HepG2 (cell line): ENCODE measurements at regions not wholly inside any gene's neighbourhood (a gene's known extent, or its start where the extent isn't known, plus 50 kb on each side); places are given as distances from the start of the nearest gene placed in this dataset.
A peak's percentile ranks its signal among the peaks of the same experiment; 100 is the strongest.

Experiments
- ATAC-seq: fragments of 200-7000 bp; cut with Tn5 transposase; 3 replicates; pipeline ENCODE4 v1.9.1; 2020; ENCODE audit warnings: mild to moderate bottlenecking, moderate library complexity
- BruUV-seq: library from RNA; stranded (reverse); fragments of 400-500 nt; replicated peaks from 2 replicates; lab custom pipeline; 2021; lab: Mats Ljungman, UMichigan
- CTCF ChIA-PET: fragments of 300-600 bp; formaldehyde crosslinking; extraction: SDS; loops from one replicate; lab custom pipeline; 2021; ENCODE audit warnings: low total read pairs, inconsistent platforms, low intra/inter-chr PET ratio; lab: Yijun Ruan, JAX
- POLR2A ChIA-PET: fragments of 350-600 bp; sonication (Branson Sonifier 250); formaldehyde crosslinking; loops from one replicate; lab custom pipeline; 2020; ENCODE audit warnings: antibody characterized with exemption, inconsistent platforms; lab: Yijun Ruan, JAX
- DNase-seq: peaks from one replicate; pipeline ENCODE4 v3.0.0-alpha.2; 2015; ENCODE audit warnings: low spot score
- FAIRE-seq: peaks from 3 replicates; lab custom pipeline; 2011; peaks lifted over from hg19 to GRCh38; lab: Jason Lieb, UNC
- H2AFZ ChIP-seq: one replicate; pipeline ENCODE4 v1.6.1; 2011; ENCODE audit warnings: low read length, inconsistent platforms
- H3K27ac ChIP-seq: fragments of 300-600 bp; 3 replicates; pipeline ENCODE4 v1.8.0; 2011; ENCODE audit warnings: mixed run types, mild to moderate bottlenecking, mixed read lengths, low read length, inconsistent platforms; ENCODE audit not compliant: insufficient read depth; ENCODE audit errors: extremely low read length
- H3K27me3 ChIP-seq, 2 experiments: fragments of 200-600 bp in 1 of 2; 2 replicates in 1 of 2; 3 replicates in 1 of 2; pipeline versions ENCODE4 v1.6.0 to v1.8.0; 2011; ENCODE audit warnings: low read length in 2 of 2, mild to moderate bottlenecking in 2 of 2, moderate library complexity in 2 of 2, inconsistent platforms in 1 of 2; ENCODE audit not compliant: insufficient read depth in 2 of 2, control insufficient read depth in 1 of 2
- H3K36me3 ChIP-seq, 2 experiments: fragments of 200-600 bp in 1 of 2; replicated peaks in 1 of 2; 2 replicates in 1 of 2; 3 replicates in 1 of 2; pipeline versions ENCODE4 v1.5.1 to v1.8.0; 2011; ENCODE audit warnings: low read length in 2 of 2, inconsistent platforms in 1 of 2; ENCODE audit not compliant: insufficient read depth in 2 of 2, control insufficient read depth in 1 of 2
- H3K4me1 ChIP-seq: 2 replicates; pipeline ENCODE4 v1.5.1; 2012; ENCODE audit warnings: low read length, inconsistent platforms; ENCODE audit not compliant: insufficient read depth
- H3K4me2 ChIP-seq: 2 replicates; pipeline ENCODE4 v1.6.0; 2011; ENCODE audit warnings: low read depth, low read length, inconsistent platforms
- H3K4me3 ChIP-seq, 3 experiments: fragments of 200-600 bp in 1 of 3; sonication (generic), shearing (Covaris generic) in 1 of 3; replicated peaks in 1 of 3; 2 replicates each; pipeline ENCODE4 v1.5.1; 2011 to 2016; ENCODE audit warnings: low read length in 3 of 3, inconsistent platforms in 2 of 3, low read depth in 2 of 3, mild to moderate bottlenecking in 2 of 3, control low read depth in 1 of 3, mixed read lengths in 1 of 3; ENCODE audit not compliant: insufficient read depth in 1 of 3
- H3K79me2 ChIP-seq: one replicate; pipeline ENCODE4 v1.6.1; 2011; ENCODE audit warnings: low read length, inconsistent platforms; ENCODE audit not compliant: insufficient read depth
- H3K9ac ChIP-seq: 2 replicates; pipeline ENCODE4 v1.6.0; 2011; ENCODE audit warnings: mild to moderate bottlenecking, low read depth, low read length, inconsistent platforms; ENCODE audit not compliant: insufficient read depth
- H3K9me3 ChIP-seq: 2 replicates; pipeline ENCODE4 v1.5.1; 2012; ENCODE audit warnings: mild to moderate bottlenecking, low read length
- H4K20me1 ChIP-seq: 2 replicates; pipeline ENCODE4 v1.6.0; 2011; ENCODE audit warnings: inconsistent platforms, mild to moderate bottlenecking, low read length, moderate library complexity; ENCODE audit not compliant: insufficient read depth
- HMGA1 ChIP-seq: sonication (generic); formaldehyde crosslinking; conservative IDR thresholded peaks from 2 replicates; pipeline ENCODE4 v1.4.0; 2020; ENCODE audit warnings: missing genetic modification reagents
- HNRNPK ChIP-seq: fragments of 200-400 bp; formaldehyde crosslinking; IDR thresholded peaks from 2 replicates; pipeline ENCODE4 v1.6.1; 2018; ENCODE audit warnings: low read length, low read depth, moderate library complexity, mild to moderate bottlenecking; ENCODE audit not compliant: poor library complexity, severe bottlenecking
- IRF2 ChIP-seq: IDR thresholded peaks from 2 replicates; pipeline ENCODE4 v1.6.1; 2018; ENCODE audit warnings: missing genetic modification reagents, missing compliant biosample characterization
- NKX3-1 ChIP-seq: sonication (generic); formaldehyde crosslinking; IDR thresholded peaks from 2 replicates; pipeline ENCODE4 v1.5.0; 2020; ENCODE audit warnings: missing genetic modification reagents
- PHF20 ChIP-seq: sonication (generic); formaldehyde crosslinking; IDR thresholded peaks from 2 replicates; pipeline ENCODE4 v1.5.0; 2020; ENCODE audit warnings: mild to moderate bottlenecking, missing genetic modification reagents
- ZKSCAN5 ChIP-seq: sonication (generic); formaldehyde crosslinking; IDR thresholded peaks from 2 replicates; pipeline ENCODE4 v1.5.1; 2020; ENCODE audit warnings: mild to moderate bottlenecking, missing genetic modification reagents
- ZNF3 ChIP-seq: IDR thresholded peaks from 2 replicates; pipeline ENCODE4 v1.7.0; 2017; ENCODE audit warnings: inconsistent platforms
- ZNF337 ChIP-seq: sonication (generic); formaldehyde crosslinking; IDR thresholded peaks from 2 replicates; pipeline ENCODE4 v1.5.1; 2020; ENCODE audit warnings: missing genetic modification reagents, low read depth, mild to moderate bottlenecking, borderline replicate concordance
- WGBS: methylation state at CpG from one replicate; pipeline ENCODE4 v1.1.6; 2017; ENCODE audit warnings: low lambda C conversion rate; 5-methylcytosine and 5-hydroxymethylcytosine counted together
- in situ Hi-C: cut with HindIII; loops from 2 replicates; pipeline ENCODE4 v1.10.0; 2017; ENCODE audit warnings: low pct_unique_long_range_greater_than_20kb; ENCODE audit not compliant: extremely low pct_ligation_motif_present
- intact Hi-C: fragments of 100-400 bp; cut with micrococcal nuclease; formaldehyde crosslinking; loops from one replicate; pipeline ENCODE4 v1.10.0; 2022; ENCODE audit not compliant: unreplicated experiment
- TF ChIP-seq, protein P1 (sequence below): sonication (generic); formaldehyde crosslinking; conservative IDR thresholded peaks from 2 replicates; pipeline ENCODE4 v1.4.0; 2020; ENCODE audit warnings: missing genetic modification reagents

DNA sequence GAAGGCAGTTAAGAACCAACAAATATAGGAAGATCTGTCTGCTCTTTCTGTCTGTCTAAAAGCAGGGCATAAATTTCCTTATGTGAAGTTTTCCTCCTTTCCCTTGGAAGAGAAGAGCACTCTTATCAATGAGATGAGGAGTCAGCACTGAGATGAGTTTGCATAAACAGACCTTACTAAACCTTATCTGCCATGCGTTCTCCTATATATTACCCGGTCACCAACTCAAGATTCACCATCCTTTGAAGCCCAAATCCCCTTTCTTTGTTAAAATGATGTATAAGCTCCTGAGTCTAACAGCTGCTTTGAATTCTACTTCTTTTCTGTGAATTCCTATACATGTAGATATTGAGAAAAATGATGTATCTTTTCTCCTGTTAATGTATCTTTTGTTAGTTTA is 65.5 kb upstream of the FHL2 start:
- H2AFZ ChIP-seq: no peak overlapping the region
- H3K9ac ChIP-seq: no peak overlapping the region
- DNase-seq (no peak), FAIRE-seq (no peak), ATAC-seq (no peak)
- ChIA-PET POLR2A (no interaction called here), CTCF (no interaction called here)
- WGBS: 53% methylated on average over 2 of the region's 2 CpGs
- H3K4me1 ChIP-seq: no peaks in the 10 kb centered on the region
- no peaks in the 10 kb centered on the region for H3K36me3 ChIP-seq
- H3K9me3 ChIP-seq: no peaks in the 10 kb centered on the region
- H3K27ac ChIP-seq: no peak overlapping the region
- TF ChIP-seq IRF2 (CRISPR knock-in tag): no peak
- TF ChIP-seq HMGA1 (CRISPR knock-in tag): no peak
- no peak for TF ChIP-seq ZNF337 (CRISPR knock-in tag)
- no peak for TF ChIP-seq ZNF3 (CRISPR knock-in tag)
- no peak for TF ChIP-seq ZKSCAN5 (CRISPR knock-in tag)
- no peak overlapping the region for H3K4me3 ChIP-seq
- no TSS peak for BruUV-seq
- in situ Hi-C loops (no loop called here), intact Hi-C loops (no loop called here)
- peaks cover 0 to 13% of the 10 kb centered on the region in 2 experiments; a peak in 2 of 5 replicates for H3K27me3 ChIP-seq
- H3K4me2 ChIP-seq: no peak overlapping the region
- H4K20me1 ChIP-seq: no peaks in the 10 kb centered on the region
- no peaks in the 10 kb centered on the region for H3K79me2 ChIP-seq

DNA sequence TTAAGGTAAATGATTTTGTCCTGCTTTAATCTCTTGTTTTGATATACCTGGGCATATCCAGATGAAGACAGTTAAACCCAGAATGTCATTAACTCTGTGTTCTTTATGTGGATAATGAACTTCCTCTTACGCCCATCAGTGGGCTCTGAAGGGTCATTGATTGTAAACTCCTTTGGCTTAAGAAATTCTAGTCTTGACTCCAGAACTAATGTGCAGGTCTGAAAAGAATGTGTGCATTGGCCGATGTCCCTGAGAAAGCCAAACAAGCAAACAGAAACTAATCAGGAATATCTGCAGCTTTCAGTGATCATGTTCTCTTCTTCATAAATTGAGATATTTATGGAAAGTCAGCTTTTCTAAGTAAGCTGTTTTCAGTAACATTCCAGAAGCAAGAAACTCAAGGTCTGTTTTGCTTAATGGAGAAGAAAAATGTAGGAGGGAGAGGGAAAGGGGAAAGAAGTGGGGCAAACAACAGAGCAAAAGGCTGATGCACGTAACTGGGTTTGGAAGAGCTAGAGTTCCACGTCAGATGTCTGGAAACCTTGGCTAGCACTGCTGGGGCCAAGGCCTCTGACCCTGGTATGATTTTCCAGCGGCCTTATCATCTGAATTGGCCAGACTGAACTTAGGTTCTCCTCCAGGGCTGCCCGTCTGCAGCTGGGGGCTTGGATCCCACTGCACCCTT is 61.3 kb upstream of the FHL2 start:
- FAIRE-seq (no peak), DNase-seq (no peak), ATAC-seq (peak; percentile 30; the same call in 1 of the 3 replicates)
- Histone ChIP-seq H3K4me1 (peaks cover 10% of the 10 kb centered on the region), H4K20me1 (no peaks in the 10 kb centered on the region), H3K27ac (no peak overlapping the region), H3K27me3 (no peaks in the 10 kb centered on the region; a peak in 1 of 5 replicates), H3K36me3 (no peaks in the 10 kb centered on the region), H3K4me3 (no peak overlapping the region), H2AFZ (no peak overlapping the region), H3K9me3 (no peaks in the 10 kb centered on the region), H3K9ac (no peak overlapping the region), H3K79me2 (no peaks in the 10 kb centered on the region), H3K4me2 (no peak overlapping the region)
- 15% methylated on average over 6 of the region's 6 CpGs for WGBS
- intact Hi-C loops: no loop called here
- no TSS peak for BruUV-seq
- POLR2A ChIA-PET: no interaction called here
- in situ Hi-C loops: no loop called here
- TF ChIP-seq PHF20 (CRISPR knock-in tag): no peak
- TF ChIP-seq, protein P1, sequence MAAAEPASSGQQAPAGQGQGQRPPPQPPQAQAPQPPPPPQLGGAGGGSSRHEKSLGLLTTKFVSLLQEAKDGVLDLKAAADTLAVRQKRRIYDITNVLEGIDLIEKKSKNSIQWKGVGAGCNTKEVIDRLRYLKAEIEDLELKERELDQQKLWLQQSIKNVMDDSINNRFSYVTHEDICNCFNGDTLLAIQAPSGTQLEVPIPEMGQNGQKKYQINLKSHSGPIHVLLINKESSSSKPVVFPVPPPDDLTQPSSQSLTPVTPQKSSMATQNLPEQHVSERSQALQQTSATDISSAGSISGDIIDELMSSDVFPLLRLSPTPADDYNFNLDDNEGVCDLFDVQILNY (CRISPR knock-in tag): no peak
- TF ChIP-seq HNRNPK: peak; percentile 32
- TF ChIP-seq NKX3-1 (CRISPR knock-in tag): no peak
- CTCF ChIA-PET: no interaction called here
